Activated CD8-positive, alpha-beta memory T cell treated with anti-CD3 and anti-CD28 coated beads for 1 hour (primary cell): ENCODE measurements at regions not wholly inside any gene's neighbourhood (a gene's known extent, or its start where the extent isn't known, plus 50 kb on each side); places are given as distances from the start of the nearest gene placed in this dataset.

Source experiments
- DNase-seq, 2 donors: peaks; one replicate each; pipeline ENCODE4 v3.0.0-alpha.2; 2020; ENCODE audit warnings: low read depth in 1 of 2; ENCODE audit errors: extremely low read depth in 1 of 2

DNA sequence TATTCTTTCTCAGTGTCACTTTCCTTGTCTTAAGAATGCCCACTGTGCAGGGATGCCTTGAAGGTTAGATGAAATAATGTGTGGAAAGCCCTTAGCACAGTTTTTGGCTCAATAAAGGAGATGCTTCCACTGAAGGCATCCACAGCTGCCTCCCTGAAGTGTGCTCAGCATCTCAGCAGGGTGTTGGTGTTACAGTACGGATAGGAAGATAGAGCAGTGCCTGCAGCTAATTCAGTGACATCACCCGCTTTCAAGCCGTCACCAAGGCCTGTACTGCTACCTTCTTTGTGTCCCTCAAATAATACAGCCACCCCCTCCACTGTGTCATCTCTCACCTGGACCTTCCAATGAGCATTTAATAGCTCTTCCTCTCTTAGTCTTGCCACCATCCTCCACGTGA is 59.0 kb downstream of the NDUFS5 start:
- no peak for DNase-seq

DNA sequence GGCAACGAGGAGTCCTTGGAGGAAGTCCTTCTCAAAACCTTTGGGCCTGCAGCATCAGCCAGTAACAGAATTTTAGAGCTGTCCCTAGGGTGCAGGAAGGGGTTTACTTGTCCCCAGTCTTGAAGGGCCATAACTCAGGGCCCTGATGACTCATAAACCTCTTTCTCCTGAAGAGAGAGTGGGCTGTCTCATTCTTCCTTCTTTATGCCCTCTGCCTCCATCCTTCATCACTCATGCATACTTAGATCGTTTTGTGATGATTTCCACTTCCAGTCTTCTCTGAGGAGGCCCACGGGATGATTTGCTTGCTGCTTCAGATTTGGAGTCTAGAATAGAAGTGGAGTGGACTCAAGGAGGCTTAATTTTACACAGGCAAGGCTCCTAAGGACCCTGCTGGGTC is 60.2 kb downstream of the NDUFS5 start:
- no peak for DNase-seq

DNA sequence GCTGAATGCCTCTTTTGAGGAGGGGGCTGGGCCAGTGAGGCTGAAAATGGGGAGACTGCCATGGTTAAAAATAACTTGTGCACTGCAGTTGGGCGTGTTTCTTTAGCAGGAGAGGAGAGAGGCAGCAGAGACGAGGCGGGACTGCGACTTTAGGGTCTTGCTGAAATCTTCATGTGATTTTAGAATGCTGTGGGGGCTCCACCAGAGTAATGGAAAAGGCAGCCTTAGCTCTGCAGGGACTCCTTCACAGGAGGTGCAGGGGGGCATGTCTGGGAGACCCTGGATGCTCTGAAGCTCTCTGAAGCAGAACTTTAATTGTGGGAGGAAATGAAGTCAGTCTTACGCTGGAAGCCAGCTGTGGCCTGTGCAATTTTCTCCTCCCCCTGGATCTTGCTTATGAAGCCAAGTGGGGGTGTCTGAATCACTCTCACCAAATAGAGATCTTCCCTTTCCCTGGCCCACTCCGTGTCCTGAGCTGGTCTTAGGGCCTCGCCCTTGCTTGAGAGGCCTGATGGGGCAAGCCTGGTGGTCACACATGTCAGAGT is 60.8 kb downstream of the NDUFS5 start:
- no peak for DNase-seq

DNA sequence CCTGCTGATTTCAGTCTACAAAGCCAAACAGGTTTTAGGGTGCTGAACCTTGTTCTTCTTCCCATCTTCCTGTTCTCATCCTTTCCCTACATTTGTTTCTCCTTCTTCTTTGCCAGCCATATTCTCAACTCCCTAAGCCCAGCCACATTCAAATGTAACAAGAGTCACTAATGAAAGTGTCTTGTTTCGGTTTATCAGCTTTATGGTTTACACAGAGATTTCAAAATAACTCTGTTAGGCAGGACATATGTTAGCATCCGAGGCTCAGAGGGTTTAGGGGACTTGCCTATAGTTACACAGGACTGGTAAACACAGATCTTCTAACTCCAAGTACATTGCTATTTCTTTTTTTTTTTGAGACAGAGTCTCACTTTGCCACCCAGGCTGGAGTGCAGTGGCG is 61.3 kb downstream of the NDUFS5 start:
- DNase-seq, result no peak

DNA sequence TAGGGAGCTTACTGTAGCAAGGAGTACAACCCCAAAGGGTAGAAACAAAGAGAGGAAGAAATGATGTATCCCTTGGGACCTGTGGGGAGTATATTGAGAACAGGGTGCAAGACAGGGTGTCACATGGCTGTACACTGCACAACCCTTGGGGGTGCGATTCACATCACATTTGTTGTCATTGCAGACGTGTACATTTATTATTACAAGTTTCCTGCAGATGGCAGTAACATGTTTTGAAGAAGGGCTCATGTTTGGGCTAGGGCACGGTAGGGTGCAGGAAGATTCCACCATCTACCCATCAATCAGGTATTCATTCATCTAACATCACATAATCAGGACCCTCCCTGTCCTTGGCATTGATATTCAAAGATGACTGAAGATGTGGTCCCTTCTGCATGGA is 62.5 kb downstream of the NDUFS5 start:
- DNase-seq, result no peak

DNA sequence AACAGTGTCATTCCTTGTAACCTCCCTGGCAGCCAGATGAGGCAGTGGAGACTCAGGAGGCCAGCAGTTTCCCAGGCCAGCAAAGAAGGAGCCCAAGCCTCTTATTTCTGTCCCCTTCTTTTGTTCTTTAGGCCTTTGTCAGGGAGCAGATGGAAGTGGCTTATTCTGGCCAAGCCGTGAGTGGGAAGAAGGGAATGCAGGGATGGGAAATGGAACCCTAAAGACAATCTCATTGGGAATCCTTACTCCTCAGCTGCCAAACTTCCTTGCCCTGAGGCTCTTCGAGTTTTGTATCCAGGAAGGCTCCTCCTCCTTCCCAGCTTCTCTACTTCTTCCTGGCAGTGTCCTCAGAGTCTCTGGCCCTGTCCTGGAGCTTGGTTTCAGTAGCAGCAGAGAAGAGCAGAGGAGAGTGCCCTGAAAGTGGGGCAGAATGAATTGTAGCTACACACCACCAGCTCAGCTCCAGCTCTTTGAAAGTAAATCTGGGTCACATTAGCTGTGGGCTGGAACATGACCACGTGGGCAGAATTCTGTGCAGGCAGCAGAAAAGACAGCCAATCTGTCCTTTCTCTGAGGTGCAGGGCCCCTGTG is 63.9 kb downstream of the NDUFS5 start:
- no peak for DNase-seq

DNA sequence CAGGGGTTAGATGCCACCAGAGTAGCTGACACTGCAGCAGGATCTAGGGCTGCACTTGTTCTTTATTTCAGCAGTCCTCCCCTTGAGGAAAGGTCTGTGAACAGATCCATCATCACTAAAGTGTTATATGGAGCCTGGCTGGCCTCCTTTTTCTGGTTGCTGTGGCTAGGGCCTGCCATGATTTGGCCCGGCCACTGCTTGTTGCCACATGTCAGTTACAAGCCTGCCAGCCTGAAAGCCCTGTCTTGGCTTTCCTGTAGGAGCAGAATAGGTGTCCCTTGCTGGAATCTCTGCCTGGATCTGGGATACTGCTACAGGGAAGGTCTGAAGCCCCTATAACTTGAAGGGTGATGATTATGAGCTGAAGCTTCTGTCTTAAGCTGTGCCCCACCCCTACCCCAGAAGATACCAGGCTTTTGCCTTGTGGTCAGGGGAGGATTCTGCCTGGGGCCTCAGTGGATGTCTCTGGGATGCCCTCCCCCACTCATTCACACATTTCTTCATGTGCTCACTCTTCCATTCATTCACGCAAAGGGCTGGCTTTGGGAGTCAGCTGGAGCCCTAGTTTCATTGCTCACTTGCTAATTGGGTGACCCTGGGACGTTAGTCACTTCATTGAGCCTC is 64.7 kb downstream of the NDUFS5 start:
- no peak for DNase-seq

DNA sequence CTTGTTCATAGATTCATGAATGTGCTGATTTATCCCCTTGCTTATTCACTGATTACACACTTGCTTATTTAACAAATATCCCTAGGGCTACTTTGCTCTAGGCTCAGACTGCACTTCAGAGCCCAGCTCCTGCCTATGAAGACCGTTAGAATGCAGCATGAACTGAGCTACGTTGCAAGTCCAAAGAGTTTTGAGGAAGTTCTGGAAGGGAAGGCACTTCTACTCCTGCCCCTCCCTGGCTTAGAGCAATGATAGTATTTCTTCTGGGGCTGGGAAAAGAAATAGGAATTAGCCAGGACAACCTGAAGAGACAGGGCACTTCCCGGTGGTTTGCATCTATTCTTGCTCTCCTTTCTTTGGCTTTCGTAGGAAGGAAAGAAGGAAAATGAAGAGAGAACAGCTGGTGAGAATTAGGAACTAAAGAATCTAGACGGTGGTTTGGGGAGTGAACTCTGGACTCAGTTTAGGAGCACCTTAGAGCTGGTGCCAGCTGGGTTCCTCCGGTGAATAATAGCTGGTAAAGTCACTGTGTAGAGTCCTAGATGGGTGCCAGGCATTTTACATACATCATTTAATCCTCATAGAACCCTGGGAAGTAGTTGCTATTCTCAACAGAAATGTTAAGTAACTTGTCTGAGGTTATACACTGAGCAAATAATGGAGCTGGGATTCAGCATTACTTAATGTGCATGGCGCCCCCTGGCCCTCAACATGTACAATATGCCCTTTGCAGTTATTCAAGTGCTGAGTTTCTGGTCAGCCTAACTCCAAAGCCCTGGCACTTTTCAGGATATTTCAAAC is 65.9 kb downstream of the NDUFS5 start:
- no peak for DNase-seq

DNA sequence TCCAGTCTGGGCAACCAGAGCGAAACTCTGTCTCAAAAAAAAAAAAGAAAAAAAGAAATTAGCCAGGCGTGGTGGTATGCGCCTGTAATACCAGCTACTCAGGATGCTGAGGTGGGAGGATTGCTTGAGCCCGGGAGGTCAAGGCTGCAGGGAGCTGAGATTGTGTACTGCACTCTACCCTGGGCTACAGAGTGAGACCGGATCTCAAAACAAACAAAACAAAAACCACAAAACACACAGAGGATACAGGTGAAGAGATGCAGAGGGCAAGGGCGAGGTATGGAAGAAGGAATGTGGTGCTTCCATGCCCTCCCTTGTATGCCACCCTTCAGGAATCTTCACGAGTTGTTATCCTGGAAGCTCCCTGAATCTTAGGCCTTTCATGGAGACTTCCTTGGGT is 68.5 kb downstream of the NDUFS5 start:
- DNase-seq, result no peak

DNA sequence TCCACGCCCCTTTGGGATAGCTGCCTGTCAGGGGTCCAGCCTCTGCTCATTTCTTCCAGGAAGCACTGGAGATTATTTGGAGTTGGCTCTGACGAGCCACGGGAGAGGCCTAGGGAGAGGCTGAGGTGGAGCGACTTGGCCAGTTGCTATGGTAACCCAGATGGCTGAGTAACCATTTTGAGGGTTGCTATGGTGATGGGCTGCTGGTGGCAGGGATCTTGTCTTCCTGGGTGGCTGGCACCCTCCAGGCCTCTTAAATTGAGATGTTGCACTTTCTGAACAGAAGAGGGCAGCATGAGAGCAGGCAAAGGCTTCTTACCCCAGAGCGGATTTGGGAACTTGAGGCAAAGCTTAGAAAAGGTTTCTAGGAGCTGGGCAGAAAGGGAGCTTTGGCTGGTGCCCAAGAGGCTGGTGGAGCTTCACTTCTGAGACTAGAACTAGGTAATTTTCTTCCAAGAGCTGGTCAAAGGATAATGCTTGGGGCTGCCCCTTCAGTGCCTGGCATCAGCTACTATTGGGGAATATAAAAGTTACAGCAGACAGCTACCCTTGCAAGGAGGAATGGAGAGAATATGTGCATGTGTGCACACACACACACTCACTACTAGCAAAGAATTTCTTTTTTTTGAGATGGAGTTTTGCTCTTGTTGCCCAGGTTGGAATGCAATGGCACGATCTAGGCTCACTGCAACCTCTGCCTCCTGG is 72.5 kb downstream of the NDUFS5 start:
- DNase-seq, result peak in 1 of 2 donors; percentile 27

DNA sequence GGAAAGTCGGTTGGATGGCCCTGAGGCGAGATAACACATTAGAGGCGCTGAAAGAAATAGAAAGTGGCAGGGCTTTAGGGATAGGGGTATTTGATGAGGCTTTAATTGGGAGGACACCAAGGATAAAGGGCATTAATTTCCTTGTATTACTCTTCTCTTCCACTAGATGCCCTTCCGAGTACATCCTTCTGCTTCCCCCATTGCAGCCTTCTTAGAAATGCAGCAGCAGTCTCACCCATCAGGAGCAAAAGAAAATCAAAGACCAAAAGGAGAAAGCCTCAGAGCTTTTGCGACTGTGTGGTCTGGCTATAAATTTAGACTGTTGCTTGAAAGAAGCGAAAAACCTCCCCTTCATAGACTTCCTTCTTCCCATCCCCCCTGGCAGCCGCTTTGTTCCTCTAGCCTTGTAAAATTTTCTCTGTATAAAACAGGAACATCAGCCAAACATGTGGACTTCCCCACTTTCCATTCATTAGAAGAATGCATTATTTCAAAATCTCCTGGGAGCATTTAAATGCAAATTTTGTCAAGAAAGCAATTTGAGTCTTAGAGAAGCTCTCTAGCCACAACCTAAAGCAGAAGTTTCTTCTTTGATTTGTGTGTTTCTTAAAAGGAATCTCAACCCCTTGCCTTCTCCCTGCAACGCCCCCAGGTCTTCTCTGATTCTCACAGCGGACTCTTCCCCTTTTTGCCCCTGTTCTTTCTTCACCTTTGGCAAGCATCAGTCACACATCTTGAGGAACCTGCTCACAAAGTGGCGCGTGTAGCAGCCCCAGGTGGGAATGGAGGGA is 76.6 kb downstream of the NDUFS5 start:
- no peak for DNase-seq

DNA sequence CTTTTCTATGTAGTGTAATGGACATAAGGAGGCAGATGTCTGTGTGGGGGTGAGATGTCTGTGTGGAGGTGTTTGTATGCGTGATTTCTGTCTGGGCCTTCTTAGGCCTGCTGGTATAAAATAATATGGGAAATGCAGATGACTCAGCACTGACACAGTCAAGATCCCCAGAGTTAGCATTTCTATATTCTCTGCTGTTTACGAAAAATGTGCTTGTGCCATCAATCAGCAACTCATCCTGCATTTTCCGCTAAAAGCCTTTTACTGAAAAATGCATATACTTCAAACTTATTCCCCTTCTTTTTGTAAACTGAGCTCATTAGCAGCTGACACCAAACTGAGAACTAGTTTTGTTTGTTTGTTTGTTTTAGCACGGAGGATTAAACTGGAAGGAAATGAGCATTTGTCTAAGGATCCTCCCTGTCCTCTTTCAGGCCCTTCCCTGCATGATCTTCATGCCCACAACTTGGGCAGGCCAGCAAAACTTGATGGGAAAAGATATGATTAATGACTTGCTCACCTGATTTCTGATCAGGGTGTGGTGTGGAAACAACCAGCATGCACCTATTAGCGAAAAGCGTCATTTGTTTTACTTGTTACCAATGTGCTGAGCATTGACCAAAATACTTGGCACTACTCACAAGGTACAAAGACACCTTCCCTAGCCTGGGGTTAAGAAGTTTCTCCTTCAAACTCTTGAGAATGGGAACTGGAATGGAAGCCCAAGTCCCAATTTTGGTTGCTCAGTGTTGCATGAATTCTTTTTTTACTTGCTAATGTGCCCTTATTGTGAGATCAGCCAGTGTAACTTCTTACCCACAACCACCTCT is 77.4 kb downstream of the NDUFS5 start:
- no peak for DNase-seq

DNA sequence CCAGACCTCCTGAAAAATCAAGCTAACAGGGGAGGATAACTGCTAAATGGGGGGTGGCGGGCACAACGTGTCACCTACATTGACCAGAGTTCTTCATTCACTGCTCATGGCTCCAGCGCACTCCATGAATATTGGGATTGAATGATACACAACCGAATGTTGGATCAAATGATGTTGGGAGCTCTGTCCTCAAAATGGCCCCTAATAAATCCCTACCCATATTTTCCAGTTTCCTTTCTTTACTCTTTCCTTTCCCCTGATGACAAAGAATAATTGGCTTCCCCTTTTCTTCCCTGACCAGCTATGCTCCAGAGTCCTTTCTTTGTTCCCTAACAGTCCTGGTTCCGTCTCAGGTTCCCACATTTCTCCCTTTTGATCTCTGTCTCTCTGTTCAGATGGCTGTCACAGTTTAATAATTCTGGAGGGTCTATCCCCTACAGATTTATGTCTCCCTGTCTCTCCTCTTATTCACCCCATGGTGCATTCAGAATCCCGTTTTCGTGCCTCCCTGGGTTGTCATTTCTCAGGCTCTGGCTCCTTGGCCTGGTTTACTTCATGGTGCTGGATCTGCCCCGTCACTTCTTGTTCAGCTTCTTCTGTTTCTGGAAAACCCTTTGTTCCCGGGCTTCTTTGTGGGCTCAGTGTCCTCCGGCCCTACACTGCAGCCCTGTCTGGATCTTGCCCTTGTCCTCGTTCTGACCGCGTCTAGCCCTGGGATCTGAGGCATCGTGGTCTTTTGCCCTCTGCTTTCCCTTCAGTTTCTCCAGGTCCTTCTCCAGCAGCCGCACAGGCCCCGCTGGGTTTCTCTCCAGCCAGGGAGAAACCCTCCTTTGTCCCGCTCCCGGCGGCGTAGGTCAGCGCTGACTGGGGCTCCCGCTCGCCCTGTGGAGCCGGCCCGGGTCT is 78.3 kb downstream of the NDUFS5 start:
- DNase-seq, result no peak

DNA sequence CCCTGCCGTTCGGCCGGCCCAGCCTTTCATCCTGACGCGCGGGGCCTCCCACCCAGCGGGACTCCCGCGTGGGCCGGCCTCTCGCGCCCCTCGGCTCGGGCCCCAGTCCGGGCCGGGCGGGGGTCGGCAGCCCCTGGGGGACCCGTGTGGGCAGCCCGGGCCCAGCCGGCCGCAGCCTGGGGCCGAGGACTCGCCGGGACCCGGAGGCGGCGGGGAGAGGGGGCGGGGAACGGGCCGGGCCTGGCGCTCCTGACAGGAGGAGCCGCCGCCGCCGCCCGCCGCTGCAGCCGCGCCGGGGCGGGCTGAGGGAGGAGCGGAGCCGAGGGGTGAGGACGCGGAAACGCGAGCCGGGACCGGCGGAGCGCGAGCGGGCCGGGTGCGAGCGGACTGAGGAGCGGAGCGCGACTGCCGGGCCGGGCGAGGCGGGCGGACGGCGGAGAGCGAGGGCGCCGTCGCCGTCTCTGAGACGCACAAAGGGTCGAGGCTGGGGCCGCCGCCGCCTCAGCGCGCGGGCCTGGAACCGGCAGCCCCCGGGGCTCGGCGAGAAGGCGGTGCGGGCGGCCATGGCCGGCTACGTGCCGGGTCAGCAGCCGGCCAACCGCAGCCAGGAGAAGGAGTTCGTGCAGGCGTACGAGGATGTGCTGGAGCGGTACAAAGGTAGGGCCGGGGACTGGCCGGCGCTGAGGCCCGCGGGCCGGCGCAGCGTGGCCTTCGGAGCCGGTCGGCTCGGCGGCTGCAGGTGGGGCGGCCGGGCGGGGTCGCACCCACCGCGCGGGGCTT is 79.1 kb downstream of the NDUFS5 start:
- peak in 1 of 2 donors; percentile 42 for DNase-seq

DNA sequence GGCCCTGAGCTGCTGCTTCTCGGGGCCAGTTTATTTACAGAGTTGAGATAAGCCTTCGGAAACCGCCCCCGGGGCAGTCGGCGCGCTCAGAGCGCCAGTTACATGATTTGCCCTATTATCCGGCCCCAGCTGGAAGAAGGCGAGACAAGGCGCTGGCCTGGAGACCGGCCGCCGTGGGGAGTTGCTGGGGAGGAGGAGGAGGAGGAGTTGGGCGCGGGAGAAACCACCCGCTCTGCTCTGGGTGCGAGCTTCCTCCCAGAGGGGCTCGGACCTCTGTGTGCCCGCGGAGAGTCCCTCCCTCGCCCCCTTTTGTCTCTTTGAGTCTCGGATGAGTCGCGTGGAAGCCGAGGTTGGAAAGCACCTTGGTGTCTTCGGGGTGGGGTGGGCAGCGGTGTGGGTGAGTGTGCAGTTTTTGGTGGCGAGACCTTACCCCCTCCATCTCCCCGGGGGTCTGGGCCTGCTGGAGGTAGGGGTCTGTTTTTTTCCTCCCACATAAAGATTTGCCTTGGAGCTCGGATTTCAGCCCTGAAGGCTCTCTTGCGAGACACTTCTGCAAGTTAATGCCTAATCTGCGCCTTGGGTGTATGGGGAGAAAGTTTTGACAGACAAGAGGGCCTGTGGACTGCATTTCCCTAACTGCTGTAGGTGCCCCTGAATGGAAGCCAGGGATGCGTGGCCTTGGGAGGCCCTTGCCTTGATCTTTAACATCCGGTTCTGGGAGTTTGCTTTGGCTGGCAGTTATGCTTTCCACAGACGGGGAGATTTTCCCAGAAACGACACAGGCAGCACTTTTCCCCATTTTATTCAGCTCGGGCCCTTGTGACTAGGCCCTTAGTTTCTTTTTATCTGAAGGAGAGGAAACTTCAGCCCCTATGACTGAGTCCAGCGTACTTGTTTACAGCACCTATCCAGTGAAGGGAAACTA is 80.0 kb downstream of the NDUFS5 start:
- DNase-seq, result no peak

DNA sequence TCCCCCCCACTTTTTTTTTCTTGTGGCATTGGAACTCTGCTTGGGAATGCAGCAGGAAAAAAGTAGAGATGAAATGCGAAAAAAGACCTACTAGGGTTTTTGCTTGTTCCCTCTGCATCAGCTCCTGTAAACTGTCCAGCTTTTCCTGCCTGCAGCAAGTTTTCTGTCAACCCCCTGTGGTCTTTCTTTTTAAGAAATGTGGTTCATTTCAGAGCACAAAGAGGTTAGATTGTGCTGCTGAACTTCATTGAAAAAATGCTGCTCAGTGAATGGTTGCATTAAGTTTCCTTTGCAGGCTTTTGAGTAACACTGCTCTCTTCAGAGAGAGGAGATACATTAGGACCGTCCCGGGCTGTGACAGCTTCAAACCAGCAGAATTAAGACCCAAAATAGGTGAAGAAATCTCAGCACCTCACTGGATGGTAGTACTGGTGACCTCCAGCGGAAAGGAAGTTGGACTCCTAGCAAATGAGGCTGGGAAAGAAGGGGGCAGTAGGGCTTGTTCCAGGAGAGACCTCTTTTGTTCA is 80.7 kb downstream of the NDUFS5 start:
- no peak for DNase-seq
